Lung (tissue), 11 donors: ENCODE measurements at regions not wholly inside any gene's neighbourhood (a gene's known extent, or its start where the extent isn't known, plus 50 kb on each side); places are given as distances from the start of the nearest gene placed in this dataset.

Experiments used
- ATAC-seq: fragments of 200-7000 bp; cut with Tn5 transposase; one replicate; pipeline ENCODE4 v1.9.1; 2020; ENCODE audit warnings: moderate number of reproducible peaks; ENCODE audit not compliant: insufficient read depth, low FRiP score
- DNase-seq, 3 donors: peaks; one replicate each; pipeline ENCODE4 v3.0.0-alpha.2; 2013 to 2017
- H3K27ac ChIP-seq, 2 donors: one replicate each; pipeline ENCODE4 v1.5.1; 2013; ENCODE audit warnings: mild to moderate bottlenecking in 2 of 2, moderate library complexity in 2 of 2, control low read depth in 1 of 2, inconsistent platforms in 1 of 2, low read depth in 1 of 2, low read length in 1 of 2
- H3K27me3 ChIP-seq, 3 donors: one replicate each; pipeline ENCODE4 v1.5.1; 2013; ENCODE audit warnings: low read length in 2 of 3; ENCODE audit not compliant: control insufficient read depth in 3 of 3, insufficient read depth in 3 of 3
- H3K36me3 ChIP-seq, 4 donors: one replicate each; pipeline ENCODE4 v1.5.1; 2013; ENCODE audit warnings: low read length in 4 of 4, mild to moderate bottlenecking in 1 of 4, moderate library complexity in 1 of 4; ENCODE audit not compliant: control insufficient read depth in 4 of 4, insufficient read depth in 4 of 4
- H3K4me1 ChIP-seq, 5 donors: one replicate each; pipeline ENCODE4 v1.5.1; 2013; ENCODE audit warnings: low read length in 5 of 5, mild to moderate bottlenecking in 2 of 5, moderate library complexity in 1 of 5; ENCODE audit not compliant: control insufficient read depth in 5 of 5, insufficient read depth in 5 of 5
- H3K4me3 ChIP-seq: one replicate; pipeline ENCODE4 v1.5.1; 2013; ENCODE audit warnings: mild to moderate bottlenecking, control low read depth, moderate library complexity
- H3K9ac ChIP-seq, 2 donors: one replicate each; pipeline ENCODE4 v1.5.1; 2013; ENCODE audit warnings: low read length in 2 of 2, control low read depth in 1 of 2; ENCODE audit not compliant: insufficient read depth in 1 of 2
- H3K9me3 ChIP-seq, 4 donors: one replicate each; pipeline ENCODE4 v1.5.1; 2013; ENCODE audit warnings: low read length in 3 of 4, mild to moderate bottlenecking in 1 of 4, moderate library complexity in 1 of 4; ENCODE audit not compliant: control insufficient read depth in 4 of 4, insufficient read depth in 3 of 4
- WGBS, 2 donors: extraction: QIAGEN DNeasy Blood & Tissue Kit; methylation state at CpG; one replicate each; pipeline ENCODE4 v1.1.7; 2013; 5-methylcytosine and 5-hydroxymethylcytosine counted together
- TF ChIP-seq, protein P1 (sequence below): IDR thresholded peaks from 2 replicates; pipeline ENCODE4 v1.5.1; 2012; ENCODE audit warnings: mild to moderate bottlenecking; ENCODE audit errors: control extremely low read depth, extremely low read depth
- donor health status: control.
- donor health status: control.
- donor health status: Bipolar disorder and iron deficiency.
- donor health status: healthy.
- donor health status: DM: yes; HTN: yes; CAD: no.

DNA sequence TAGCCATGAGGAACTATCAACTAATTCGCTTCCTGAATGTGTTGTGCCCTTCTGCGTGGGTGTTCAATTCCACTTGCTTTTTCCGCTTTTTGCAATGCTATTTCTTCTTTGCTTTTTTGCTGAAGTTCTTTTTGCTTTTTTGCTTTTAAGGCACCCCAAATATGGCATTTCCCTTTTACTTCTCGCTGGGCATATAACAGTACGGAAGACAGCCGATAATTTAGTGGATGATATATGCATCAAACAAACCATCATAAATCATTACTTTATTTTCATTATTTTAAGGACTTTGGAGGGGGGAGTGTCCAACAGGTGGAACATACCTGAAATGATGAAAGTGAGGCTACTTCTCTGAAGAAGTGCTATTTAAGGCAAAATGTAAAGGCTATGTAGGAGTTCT, 277.0 kb upstream of the MTPN start:
- H3K27me3 ChIP-seq = no peaks in the 10 kb centered on the region
- H3K9ac ChIP-seq = no peak overlapping the region
- H3K9me3 ChIP-seq = peaks cover 0 to 4% (median under 1%) of the 10 kb centered on the region in 4 donors
- no peaks in the 10 kb centered on the region for H3K36me3 ChIP-seq
- WGBS, 2 donors = 77 to 78% methylated on average over 6 of the region's 6 CpGs
- no peak for ATAC-seq
- TF ChIP-seq, protein P1, sequence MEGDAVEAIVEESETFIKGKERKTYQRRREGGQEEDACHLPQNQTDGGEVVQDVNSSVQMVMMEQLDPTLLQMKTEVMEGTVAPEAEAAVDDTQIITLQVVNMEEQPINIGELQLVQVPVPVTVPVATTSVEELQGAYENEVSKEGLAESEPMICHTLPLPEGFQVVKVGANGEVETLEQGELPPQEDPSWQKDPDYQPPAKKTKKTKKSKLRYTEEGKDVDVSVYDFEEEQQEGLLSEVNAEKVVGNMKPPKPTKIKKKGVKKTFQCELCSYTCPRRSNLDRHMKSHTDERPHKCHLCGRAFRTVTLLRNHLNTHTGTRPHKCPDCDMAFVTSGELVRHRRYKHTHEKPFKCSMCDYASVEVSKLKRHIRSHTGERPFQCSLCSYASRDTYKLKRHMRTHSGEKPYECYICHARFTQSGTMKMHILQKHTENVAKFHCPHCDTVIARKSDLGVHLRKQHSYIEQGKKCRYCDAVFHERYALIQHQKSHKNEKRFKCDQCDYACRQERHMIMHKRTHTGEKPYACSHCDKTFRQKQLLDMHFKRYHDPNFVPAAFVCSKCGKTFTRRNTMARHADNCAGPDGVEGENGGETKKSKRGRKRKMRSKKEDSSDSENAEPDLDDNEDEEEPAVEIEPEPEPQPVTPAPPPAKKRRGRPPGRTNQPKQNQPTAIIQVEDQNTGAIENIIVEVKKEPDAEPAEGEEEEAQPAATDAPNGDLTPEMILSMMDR = no peak
- H3K27ac ChIP-seq = no peak overlapping the region
- DNase-seq = no peak
- no peaks in the 10 kb centered on the region for H3K4me1 ChIP-seq
- no peak overlapping the region for H3K4me3 ChIP-seq

DNA sequence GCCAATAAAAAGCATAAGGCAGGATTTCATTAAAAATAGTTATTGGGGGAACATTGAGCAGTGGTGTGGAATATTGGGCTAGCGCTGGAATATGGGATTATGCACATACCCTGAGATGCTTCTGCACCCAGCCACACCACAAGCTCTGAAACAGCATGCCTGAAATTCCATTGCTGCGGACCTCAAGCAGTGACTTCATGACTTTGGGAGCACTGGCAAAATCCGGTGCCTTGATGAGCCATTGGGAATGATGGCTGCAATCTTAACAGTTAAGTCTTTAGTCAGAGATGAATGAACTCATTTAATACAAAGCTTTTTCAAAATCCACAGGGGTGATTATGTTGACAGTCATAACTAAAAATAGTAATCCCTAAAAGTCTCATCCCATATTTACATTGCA, 274.7 kb upstream of the MTPN start:
- no peak for DNase-seq
- H3K9me3 ChIP-seq = peaks cover 0 to 4% (median under 1%) of the 10 kb centered on the region in 4 donors
- 80% methylated on average over 3 of the region's 3 CpGs for WGBS, 2 donors
- H3K9ac ChIP-seq = no peak overlapping the region
- H3K27ac ChIP-seq = no peak overlapping the region
- ATAC-seq = no peak
- H3K4me1 ChIP-seq = no peaks in the 10 kb centered on the region
- H3K4me3 ChIP-seq = no peak overlapping the region
- no peaks in the 10 kb centered on the region for H3K36me3 ChIP-seq
- H3K27me3 ChIP-seq = no peaks in the 10 kb centered on the region
- TF ChIP-seq, protein P1 = no peak

DNA sequence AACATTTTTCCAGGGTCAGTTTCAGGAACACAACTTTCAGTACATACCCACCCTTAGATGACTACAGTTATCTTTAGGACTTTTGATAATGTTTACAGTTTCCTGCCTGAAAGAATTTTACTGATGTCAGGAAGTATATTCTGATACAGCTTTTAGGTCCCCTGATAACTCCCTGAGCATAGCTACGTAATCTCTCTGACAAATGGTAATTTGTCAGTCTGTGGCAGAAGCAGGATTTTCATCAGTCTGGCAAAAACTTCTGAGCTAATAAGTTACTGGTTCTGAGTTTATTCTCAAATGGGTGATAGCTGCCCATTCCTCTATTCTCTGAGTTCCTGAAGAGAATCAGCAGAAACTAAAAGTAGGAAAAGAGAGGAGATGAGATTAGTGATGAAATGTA, 270.1 kb upstream of the MTPN start:
- DNase-seq = no peak
- Histone ChIP-seq H3K9ac (no peak overlapping the region), H3K36me3 (no peaks in the 10 kb centered on the region), H3K4me3 (no peak overlapping the region), H3K4me1 (no peaks in the 10 kb centered on the region), H3K27me3 (no peaks in the 10 kb centered on the region), H3K9me3 (peaks cover 0 to 1% (median 0%) of the 10 kb centered on the region in 4 donors), H3K27ac (no peak overlapping the region)
- WGBS, 2 donors = 47 to 48% methylated on average over 1 of the region's 1 CpG
- no peak for ATAC-seq
- TF ChIP-seq, protein P1 = no peak

DNA sequence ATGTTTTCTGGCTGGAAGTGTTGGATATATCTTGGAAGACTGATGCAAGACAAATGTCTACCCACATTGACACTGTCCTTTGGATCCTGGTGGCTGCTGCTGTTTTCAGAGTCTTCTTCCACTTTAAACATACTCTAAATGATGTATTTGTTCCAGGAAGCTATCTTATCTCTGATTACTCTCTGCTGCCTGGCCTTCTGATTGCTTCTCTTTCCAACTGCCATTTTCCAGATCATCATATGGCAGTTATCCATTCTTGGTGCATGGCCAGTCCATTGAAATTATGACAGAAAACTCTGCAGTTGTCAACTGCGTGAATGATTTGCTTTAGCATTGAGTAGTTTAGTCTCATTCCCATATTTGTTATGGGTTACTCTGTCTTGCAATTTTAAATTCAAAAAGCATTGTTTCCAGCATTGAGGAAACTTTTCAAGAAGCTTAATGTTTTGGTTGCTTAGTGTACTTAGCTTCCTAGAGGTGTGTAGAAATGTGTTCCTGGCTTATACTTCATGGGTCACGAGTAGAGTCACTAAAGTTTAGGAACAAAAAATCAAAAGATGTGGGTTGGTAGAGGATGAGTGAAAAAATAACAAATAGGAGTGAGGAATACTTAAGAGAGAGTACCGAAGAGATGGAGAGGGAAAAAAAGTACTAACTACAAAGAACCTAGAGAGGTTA, 268.3 kb upstream of the MTPN start:
- Histone ChIP-seq H3K9me3 (peaks cover 0 to 1% (median 0%) of the 10 kb centered on the region in 4 donors), H3K36me3 (no peaks in the 10 kb centered on the region), H3K27ac (no peak overlapping the region), H3K9ac (no peak overlapping the region), H3K4me1 (no peaks in the 10 kb centered on the region), H3K4me3 (no peak overlapping the region), H3K27me3 (no peaks in the 10 kb centered on the region)
- WGBS, 2 donors = 71 to 81% methylated on average over 3 of the region's 3 CpGs
- ATAC-seq (no peak), DNase-seq (no peak)
- TF ChIP-seq, protein P1 = no peak
